ENCODE measurements at regions not wholly inside any gene's neighbourhood (a gene's known extent, or its start where the extent isn't known, plus 50 kb on each side); places are given as distances from the start of the nearest gene placed in this dataset.

DNA sequence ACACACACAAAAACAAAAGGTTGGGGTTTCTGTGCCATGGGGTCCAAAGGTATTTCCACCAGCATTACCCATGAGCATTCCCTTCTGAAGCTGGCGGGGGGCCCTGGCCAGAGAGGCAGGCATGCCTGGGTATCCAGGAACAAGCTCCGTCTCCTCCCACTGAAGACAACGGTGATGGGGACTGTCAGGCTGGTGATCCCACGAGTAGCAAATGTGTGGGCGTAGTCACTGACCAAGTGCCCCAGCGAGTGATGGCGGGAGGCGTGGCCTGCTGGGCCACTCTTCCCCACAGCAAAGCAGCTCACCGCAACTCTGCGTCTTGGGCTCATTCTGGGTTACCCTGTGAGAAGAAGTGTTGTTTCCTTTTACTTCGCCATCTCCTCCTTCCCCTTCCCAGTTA lies 270.6 kb downstream of the CDCA7 start:
- H3K27me3 ChIP-seq (replicated peaks; ENCODE audit: control insufficient read depth, insufficient read depth, low read length, poor library complexity, severe bottlenecking), result no peaks in the 10 kb centered on the region
- no peaks in the 10 kb centered on the region for H3K9me3 ChIP-seq (ENCODE audit: control insufficient read depth, low read length)
- no peaks in the 10 kb centered on the region for H3K36me3 ChIP-seq (ENCODE audit: control insufficient read depth, insufficient read depth, low read length)
- no peak overlapping the region for H3K27ac ChIP-seq (ENCODE audit: insufficient read depth, low read length, poor library complexity, severe bottlenecking)
- no peaks in the 10 kb centered on the region for H3K4me1 ChIP-seq (ENCODE audit: control insufficient read depth, insufficient read depth, low read length, poor library complexity, severe bottlenecking)
- DNase-seq, result no peak
- no peak overlapping the region for H3K4me3 ChIP-seq (ENCODE audit: insufficient read depth, low read depth, low read length, poor library complexity, severe bottlenecking)

DNA sequence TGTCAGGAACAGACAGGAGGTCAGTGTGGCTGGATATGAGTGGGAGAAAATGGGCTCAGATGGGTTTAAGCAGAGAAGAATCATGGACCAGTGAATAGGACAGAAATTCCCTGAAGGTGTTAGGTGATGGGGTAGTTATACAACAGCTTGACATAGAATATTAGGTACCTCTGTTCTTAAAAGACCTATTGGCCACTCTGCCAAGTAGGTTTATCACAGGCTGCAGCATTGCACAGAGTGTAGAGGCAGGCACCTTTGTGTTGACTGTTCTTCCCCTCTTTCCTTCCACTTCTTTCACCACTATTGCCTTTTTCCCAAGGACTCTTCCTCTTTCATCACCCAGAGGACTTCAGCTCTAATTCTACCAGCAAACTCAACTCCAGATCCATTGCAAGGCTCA lies 274.4 kb downstream of the CDCA7 start:
- no peak overlapping the region for H3K4me3 ChIP-seq (ENCODE audit: insufficient read depth, low read depth, low read length, poor library complexity, severe bottlenecking)
- no peaks in the 10 kb centered on the region for H3K4me1 ChIP-seq (ENCODE audit: control insufficient read depth, insufficient read depth, low read length, poor library complexity, severe bottlenecking)
- no peaks in the 10 kb centered on the region for H3K9me3 ChIP-seq (ENCODE audit: control insufficient read depth, low read length)
- no peak overlapping the region for H3K27ac ChIP-seq (ENCODE audit: insufficient read depth, low read length, poor library complexity, severe bottlenecking)
- no peaks in the 10 kb centered on the region for H3K36me3 ChIP-seq (ENCODE audit: control insufficient read depth, insufficient read depth, low read length)
- DNase-seq, result no peak
- no peaks in the 10 kb centered on the region for H3K27me3 ChIP-seq (replicated peaks; ENCODE audit: control insufficient read depth, insufficient read depth, low read length, poor library complexity, severe bottlenecking)

DNA sequence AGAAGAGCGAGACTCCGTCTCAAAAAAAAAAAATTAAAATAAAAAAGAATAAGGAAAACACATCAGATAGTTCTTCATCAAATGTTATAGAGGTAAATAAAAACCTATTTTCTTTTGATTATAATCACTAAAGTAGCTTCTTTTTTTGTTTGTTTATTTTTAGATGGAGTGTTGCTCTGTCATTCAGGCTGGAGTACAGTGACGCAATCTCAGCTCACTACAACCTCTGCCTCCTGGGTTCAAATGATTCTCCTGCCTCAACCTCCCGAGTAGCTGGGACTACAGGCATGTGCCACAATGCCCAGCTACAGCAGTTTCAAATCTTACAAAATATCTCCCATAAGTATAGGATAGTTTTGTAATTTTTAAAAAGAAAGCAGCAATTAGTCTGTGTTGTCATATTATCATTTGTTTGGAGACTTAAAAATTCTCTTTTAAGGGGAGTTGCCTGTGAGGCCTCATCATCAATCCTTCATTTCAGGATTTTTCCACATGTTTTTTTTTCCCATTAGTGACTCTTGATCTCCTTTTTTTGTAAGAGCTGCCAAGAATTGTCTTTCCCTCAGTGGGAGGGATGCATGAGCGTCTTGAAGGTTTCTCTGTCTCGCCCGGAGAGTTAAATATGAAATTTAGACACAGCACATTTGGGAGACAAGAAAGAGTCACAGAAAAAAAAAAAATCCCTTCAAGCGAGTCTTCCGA lies 275.9 kb downstream of the CDCA7 start:
- H3K27ac ChIP-seq (ENCODE audit: insufficient read depth, low read length, poor library complexity, severe bottlenecking), result no peak overlapping the region
- H3K27me3 ChIP-seq (replicated peaks; ENCODE audit: control insufficient read depth, insufficient read depth, low read length, poor library complexity, severe bottlenecking), result no peaks in the 10 kb centered on the region
- no peaks in the 10 kb centered on the region for H3K9me3 ChIP-seq (ENCODE audit: control insufficient read depth, low read length)
- H3K4me3 ChIP-seq (ENCODE audit: insufficient read depth, low read depth, low read length, poor library complexity, severe bottlenecking), result no peak overlapping the region
- no peaks in the 10 kb centered on the region for H3K36me3 ChIP-seq (ENCODE audit: control insufficient read depth, insufficient read depth, low read length)
- DNase-seq, result no peak
- H3K4me1 ChIP-seq (ENCODE audit: control insufficient read depth, insufficient read depth, low read length, poor library complexity, severe bottlenecking), result no peaks in the 10 kb centered on the region

DNA sequence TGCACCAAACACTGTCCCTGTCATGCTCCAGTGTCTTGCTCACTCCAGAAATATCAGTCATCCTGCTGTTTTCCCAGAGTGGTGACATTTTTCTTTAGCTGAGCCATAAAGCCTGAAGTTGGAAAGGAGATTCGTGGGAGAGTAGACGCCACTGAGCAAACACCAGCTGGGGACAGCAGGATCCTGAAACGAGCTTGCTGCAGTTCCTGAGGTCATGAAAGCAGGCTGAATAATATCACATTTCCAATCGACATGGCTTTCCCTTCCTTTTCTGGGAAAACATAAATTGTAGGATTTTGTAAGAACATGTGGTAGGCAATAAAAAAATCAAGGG lies 276.4 kb downstream of the CDCA7 start:
- Histone ChIP-seq H3K27me3 (replicated peaks; ENCODE audit: control insufficient read depth, insufficient read depth, low read length, poor library complexity, severe bottlenecking) (no peaks in the 10 kb centered on the region), H3K4me1 (ENCODE audit: control insufficient read depth, insufficient read depth, low read length, poor library complexity, severe bottlenecking) (no peaks in the 10 kb centered on the region), H3K9me3 (ENCODE audit: control insufficient read depth, low read length) (no peaks in the 10 kb centered on the region), H3K4me3 (ENCODE audit: insufficient read depth, low read depth, low read length, poor library complexity, severe bottlenecking) (no peak overlapping the region), H3K36me3 (ENCODE audit: control insufficient read depth, insufficient read depth, low read length) (no peaks in the 10 kb centered on the region), H3K27ac (ENCODE audit: insufficient read depth, low read length, poor library complexity, severe bottlenecking) (no peak overlapping the region)
- no peak for DNase-seq

DNA sequence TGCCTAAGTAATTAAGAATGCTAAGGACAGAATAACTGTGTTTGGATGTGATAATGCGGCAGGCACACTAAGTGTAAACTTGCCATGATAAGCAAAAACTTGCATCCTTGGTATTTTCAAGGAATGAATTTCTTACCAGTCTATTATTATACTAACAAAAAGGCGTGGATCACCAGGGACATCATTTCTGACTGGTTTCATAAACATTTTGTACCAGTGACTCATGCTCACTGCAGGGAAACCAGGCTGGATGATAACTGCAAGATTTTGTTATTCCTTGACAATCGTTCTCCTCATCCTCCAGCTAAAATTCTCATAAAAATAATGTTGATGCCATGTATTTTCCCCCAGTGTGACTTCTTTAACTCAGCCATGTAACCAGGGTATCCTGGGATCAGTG lies 289.5 kb downstream of the CDCA7 start:
- H3K4me1 ChIP-seq (ENCODE audit: control insufficient read depth, insufficient read depth, low read length, poor library complexity, severe bottlenecking), result no peaks in the 10 kb centered on the region
- no peaks in the 10 kb centered on the region for H3K27me3 ChIP-seq (replicated peaks; ENCODE audit: control insufficient read depth, insufficient read depth, low read length, poor library complexity, severe bottlenecking)
- H3K36me3 ChIP-seq (ENCODE audit: control insufficient read depth, insufficient read depth, low read length), result no peaks in the 10 kb centered on the region
- H3K4me3 ChIP-seq (ENCODE audit: insufficient read depth, low read depth, low read length, poor library complexity, severe bottlenecking), result no peak overlapping the region
- no peaks in the 10 kb centered on the region for H3K9me3 ChIP-seq (ENCODE audit: control insufficient read depth, low read length)
- DNase-seq, result no peak
- no peak overlapping the region for H3K27ac ChIP-seq (ENCODE audit: insufficient read depth, low read length, poor library complexity, severe bottlenecking)

DNA sequence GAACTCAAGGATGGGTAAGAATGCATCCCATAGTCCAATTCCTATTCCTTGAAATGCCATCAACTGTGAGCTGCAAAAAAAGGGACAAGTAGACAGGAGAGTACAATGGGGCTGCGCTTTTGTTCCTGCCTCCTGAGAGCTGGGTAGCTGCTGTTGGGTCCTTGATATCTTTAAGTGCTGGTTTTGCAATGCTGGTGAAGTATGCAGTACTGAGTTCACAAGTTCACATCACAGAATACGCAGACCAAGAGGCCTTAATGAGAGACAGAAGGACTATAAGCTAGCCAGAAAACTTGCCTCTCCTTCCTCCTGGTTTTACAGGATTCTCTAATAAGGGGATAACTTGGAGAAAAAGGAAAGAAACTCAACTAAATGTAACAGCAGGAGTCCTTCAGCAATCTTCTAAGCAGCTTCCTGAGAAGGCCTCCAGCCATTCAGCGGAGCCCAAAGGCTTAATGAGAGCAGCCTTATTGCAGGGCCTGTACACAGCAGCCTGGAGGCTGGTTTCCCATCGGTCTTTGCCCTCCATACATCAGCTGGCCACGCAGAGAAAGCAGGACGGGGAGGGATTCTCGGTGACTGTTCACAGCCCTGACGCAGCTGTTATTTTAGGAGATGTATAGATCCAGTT lies 293.1 kb downstream of the CDCA7 start:
- DNase-seq, result no peak
- Histone ChIP-seq H3K4me3 (ENCODE audit: insufficient read depth, low read depth, low read length, poor library complexity, severe bottlenecking) (no peak overlapping the region), H3K4me1 (ENCODE audit: control insufficient read depth, insufficient read depth, low read length, poor library complexity, severe bottlenecking) (no peaks in the 10 kb centered on the region), H3K27me3 (replicated peaks; ENCODE audit: control insufficient read depth, insufficient read depth, low read length, poor library complexity, severe bottlenecking) (no peaks in the 10 kb centered on the region), H3K9me3 (ENCODE audit: control insufficient read depth, low read length) (no peaks in the 10 kb centered on the region), H3K36me3 (ENCODE audit: control insufficient read depth, insufficient read depth, low read length) (no peaks in the 10 kb centered on the region), H3K27ac (ENCODE audit: insufficient read depth, low read length, poor library complexity, severe bottlenecking) (no peak overlapping the region)

DNA sequence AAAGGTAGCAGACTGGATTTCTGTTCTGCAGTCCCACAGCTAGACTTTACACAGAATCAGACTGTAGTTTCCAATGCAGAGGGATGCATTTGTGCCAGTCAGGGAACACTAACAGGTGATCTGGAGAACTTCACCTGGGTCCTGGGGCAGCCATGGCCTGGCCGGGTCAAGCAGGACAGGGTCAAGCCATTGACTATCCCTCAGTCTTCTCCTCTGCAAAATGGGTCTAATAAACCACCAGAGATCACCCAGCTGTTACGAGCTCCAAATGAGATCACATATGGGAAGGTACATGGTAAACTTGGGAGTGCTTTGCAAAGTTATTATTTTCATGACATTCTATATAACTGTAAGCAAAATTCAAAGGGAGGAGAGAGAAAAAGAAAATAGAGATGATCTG lies 294.1 kb downstream of the CDCA7 start:
- no peaks in the 10 kb centered on the region for H3K36me3 ChIP-seq (ENCODE audit: control insufficient read depth, insufficient read depth, low read length)
- no peak for DNase-seq
- no peak overlapping the region for H3K27ac ChIP-seq (ENCODE audit: insufficient read depth, low read length, poor library complexity, severe bottlenecking)
- no peaks in the 10 kb centered on the region for H3K4me1 ChIP-seq (ENCODE audit: control insufficient read depth, insufficient read depth, low read length, poor library complexity, severe bottlenecking)
- H3K27me3 ChIP-seq (replicated peaks; ENCODE audit: control insufficient read depth, insufficient read depth, low read length, poor library complexity, severe bottlenecking), result no peaks in the 10 kb centered on the region
- no peak overlapping the region for H3K4me3 ChIP-seq (ENCODE audit: insufficient read depth, low read depth, low read length, poor library complexity, severe bottlenecking)
- no peaks in the 10 kb centered on the region for H3K9me3 ChIP-seq (ENCODE audit: control insufficient read depth, low read length)

DNA sequence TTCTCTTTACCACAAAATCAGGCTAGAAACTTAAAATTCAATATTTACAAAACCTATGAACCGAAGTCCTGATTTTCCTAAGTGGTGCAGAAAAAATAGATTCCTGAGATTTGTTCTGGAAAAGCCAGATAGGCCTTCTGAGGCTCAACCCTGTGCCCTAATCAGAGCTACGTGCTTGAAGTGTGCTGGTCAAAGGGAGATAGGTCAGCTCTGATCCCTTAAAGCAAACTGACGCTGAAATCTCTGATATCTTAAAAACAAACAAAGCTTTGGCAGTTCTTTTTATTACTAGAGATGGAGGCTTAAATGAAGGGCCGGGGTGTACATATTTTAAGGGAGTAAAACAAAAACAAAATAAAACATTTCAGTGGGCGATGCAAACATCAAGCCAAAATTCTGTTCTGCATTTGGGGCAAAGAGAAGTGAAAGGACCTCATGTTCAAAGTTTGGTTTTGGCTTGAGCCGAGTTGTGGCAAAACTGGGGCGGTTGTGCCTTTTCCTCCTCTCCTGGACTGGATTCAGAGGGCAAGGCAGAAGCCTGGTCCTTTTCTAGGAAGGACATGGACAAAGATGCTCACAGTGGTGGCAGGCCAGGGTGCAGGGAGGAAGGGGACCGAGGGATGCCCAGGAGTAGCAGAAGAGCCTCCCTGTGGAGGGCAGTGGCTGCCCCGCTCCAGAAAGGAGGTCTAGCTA lies 295.0 kb downstream of the CDCA7 start:
- H3K4me1 ChIP-seq (ENCODE audit: control insufficient read depth, insufficient read depth, low read length, poor library complexity, severe bottlenecking), result no peaks in the 10 kb centered on the region
- no peaks in the 10 kb centered on the region for H3K27me3 ChIP-seq (replicated peaks; ENCODE audit: control insufficient read depth, insufficient read depth, low read length, poor library complexity, severe bottlenecking)
- H3K9me3 ChIP-seq (ENCODE audit: control insufficient read depth, low read length), result no peaks in the 10 kb centered on the region
- no peak for DNase-seq
- no peaks in the 10 kb centered on the region for H3K36me3 ChIP-seq (ENCODE audit: control insufficient read depth, insufficient read depth, low read length)
- H3K4me3 ChIP-seq (ENCODE audit: insufficient read depth, low read depth, low read length, poor library complexity, severe bottlenecking), result no peak overlapping the region
- no peak overlapping the region for H3K27ac ChIP-seq (ENCODE audit: insufficient read depth, low read length, poor library complexity, severe bottlenecking)

DNA sequence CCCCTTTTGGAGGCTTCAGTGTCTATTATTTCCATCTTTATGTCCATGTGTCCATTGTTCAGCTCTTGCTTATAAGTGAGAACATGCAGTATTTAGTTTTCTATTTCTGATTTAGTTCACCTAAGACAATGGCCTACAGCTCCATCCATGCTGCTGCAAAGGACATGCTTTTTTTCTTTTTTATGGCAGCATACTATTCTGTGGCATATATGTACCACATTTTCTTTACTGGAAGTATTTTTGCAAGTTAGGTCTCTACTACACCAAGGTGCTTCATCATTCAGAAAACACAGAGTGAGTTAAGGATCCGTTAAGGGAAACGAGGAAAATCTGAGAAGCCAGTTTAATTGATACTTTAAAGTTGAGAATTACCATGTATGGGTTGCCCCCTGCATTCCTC lies 297.2 kb downstream of the CDCA7 start:
- Histone ChIP-seq H3K9me3 (ENCODE audit: control insufficient read depth, low read length) (no peaks in the 10 kb centered on the region), H3K27ac (ENCODE audit: insufficient read depth, low read length, poor library complexity, severe bottlenecking) (no peak overlapping the region), H3K27me3 (replicated peaks; ENCODE audit: control insufficient read depth, insufficient read depth, low read length, poor library complexity, severe bottlenecking) (no peaks in the 10 kb centered on the region), H3K4me3 (ENCODE audit: insufficient read depth, low read depth, low read length, poor library complexity, severe bottlenecking) (no peak overlapping the region), H3K4me1 (ENCODE audit: control insufficient read depth, insufficient read depth, low read length, poor library complexity, severe bottlenecking) (no peaks in the 10 kb centered on the region), H3K36me3 (ENCODE audit: control insufficient read depth, insufficient read depth, low read length) (no peaks in the 10 kb centered on the region)
- no peak for DNase-seq

DNA sequence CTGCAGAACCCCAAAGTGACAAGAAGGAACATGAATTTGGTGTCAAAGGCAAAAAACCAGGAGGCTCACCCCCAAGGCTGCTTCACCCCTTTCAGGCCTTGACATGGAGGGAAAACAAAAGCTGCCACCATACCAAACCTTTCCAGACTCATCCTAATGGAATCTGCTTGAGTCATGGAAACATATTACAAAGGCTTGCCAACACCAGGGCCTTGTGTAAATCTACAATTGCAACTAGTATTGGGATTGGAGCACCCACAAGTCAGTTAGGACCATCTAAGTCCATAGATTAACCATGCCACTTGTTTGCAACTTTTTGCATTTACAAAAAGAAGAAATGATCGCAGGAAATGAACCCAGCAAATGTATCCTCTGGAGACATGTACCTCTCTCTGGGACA lies 297.6 kb downstream of the CDCA7 start:
- no peaks in the 10 kb centered on the region for H3K4me1 ChIP-seq (ENCODE audit: control insufficient read depth, insufficient read depth, low read length, poor library complexity, severe bottlenecking)
- no peak overlapping the region for H3K4me3 ChIP-seq (ENCODE audit: insufficient read depth, low read depth, low read length, poor library complexity, severe bottlenecking)
- no peaks in the 10 kb centered on the region for H3K27me3 ChIP-seq (replicated peaks; ENCODE audit: control insufficient read depth, insufficient read depth, low read length, poor library complexity, severe bottlenecking)
- H3K9me3 ChIP-seq (ENCODE audit: control insufficient read depth, low read length), result no peaks in the 10 kb centered on the region
- no peaks in the 10 kb centered on the region for H3K36me3 ChIP-seq (ENCODE audit: control insufficient read depth, insufficient read depth, low read length)
- no peak overlapping the region for H3K27ac ChIP-seq (ENCODE audit: insufficient read depth, low read length, poor library complexity, severe bottlenecking)
- no peak for DNase-seq
